ENCODE measurements at regions not wholly inside any gene's neighbourhood (a gene's known extent, or its start where the extent isn't known, plus 50 kb on each side); places are given as distances from the start of the nearest gene placed in this dataset.

DNA sequence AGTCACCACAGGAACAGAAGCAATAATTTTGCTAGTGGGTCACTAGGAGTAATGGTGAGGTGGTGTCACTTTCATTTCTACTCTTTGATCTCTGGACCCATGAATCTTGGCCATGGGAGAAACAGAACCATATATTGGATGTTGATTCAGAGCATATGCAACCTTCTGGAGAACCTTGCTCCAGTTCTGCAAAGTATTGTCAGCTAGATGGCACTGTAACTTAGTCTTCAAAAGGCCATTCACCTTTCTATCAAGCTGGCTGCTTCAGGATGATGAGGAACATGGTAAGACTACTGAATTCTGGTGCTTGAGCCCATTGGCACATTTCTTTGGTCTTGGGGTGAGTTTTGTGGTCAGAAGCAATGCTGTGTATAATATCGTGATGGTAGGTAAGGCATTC lies 129.1 kb upstream of the FBN2 start:
- DNase-seq = no peak
- no peak for ATAC-seq

DNA sequence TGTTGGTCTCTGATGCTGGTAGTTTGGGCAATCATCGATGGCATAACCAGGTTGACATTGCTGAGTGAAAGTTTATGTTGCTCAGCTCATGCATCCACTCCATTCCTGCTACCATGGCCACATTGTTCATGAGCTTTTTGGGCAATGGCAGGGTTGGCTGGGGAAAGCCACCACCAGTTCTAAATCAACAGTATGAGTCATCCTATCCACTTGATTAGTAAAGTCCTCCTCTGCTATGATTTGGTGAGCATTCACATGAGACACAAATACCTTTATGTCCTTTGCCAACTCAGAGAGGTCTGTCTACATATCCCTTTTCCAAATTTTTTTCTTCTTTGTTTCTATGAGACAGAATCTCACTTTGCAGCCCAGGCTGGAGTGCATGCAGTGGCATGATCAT lies 129.7 kb upstream of the FBN2 start:
- no peak for DNase-seq
- ATAC-seq = no peak

DNA sequence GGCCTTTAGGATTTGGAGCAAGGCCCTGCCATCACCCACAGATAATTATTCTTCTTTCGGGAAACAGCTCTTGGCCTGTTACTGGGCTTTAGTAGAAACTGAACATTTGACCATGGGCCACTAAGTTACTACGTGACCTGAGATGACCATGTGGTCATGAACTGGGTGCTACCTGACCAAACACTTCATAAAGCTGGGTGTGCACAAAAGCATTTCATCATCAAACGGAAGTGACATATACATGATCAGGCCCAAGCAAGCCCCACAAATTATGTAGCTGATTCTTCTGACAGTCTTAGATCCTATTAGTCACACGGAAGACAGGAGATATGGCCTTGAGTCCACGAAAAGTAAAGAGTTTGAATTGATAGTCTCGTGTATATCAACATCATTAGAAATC lies 130.9 kb upstream of the FBN2 start:
- ATAC-seq = no peak
- DNase-seq = no peak

DNA sequence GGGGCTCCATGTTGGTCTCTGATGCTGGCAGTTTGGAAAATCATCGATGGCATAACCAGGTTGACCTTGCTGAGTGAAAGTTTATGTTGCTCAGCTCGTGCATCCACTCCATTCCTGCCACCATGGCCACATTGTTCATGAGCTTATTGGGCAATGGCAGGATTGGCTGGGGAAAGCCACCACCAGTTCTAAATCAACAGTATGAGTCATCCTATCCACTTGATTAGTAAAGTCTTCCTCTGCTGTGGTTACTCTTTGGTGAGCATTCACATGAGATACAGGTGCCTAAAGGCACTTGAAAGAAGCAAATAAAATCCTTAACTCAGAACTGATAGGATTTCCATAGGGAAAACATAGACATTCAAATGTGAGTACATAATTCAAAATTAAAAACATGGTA lies 131.8 kb upstream of the FBN2 start:
- no peak for ATAC-seq
- DNase-seq = no peak

DNA sequence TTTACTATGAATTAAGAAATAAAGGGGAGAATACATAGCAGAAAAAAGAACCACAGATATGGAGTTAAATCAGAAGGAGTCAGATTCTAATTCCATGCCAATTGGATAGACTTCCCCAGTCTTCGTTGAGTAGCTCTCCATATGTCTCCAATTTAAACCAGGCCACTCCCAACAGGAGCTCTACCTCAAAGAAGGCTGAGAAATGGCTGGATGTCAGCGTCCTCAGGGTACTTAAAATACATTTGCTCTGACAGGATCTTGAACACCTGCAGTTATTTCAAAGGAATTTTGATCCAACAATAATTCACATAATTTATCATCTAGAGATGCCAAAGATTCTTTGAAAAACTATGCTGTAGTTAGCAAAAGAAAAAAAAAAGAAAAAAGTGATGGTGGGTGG lies 133.9 kb upstream of the FBN2 start:
- DNase-seq (no peak), ATAC-seq (no peak)

DNA sequence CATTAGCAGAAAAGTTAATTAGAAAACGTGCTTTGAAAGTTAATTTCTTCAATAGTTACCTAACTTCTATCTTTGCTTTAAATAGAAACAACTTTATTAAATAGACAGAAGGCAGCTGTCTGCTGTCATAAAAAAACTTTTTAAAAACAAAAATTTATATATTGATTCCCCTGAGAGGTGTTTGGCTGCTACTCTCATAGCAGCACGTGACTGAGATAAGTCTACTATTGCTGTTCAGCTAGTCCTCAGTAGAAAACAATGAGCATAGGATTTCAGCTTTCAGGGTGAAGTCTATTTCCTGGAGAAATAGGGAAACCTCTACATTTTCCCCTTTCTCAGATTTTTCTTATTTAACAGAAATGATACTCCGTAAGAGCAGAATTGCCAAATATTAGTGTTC lies 135.0 kb upstream of the FBN2 start:
- ATAC-seq (no peak), DNase-seq (no peak)

DNA sequence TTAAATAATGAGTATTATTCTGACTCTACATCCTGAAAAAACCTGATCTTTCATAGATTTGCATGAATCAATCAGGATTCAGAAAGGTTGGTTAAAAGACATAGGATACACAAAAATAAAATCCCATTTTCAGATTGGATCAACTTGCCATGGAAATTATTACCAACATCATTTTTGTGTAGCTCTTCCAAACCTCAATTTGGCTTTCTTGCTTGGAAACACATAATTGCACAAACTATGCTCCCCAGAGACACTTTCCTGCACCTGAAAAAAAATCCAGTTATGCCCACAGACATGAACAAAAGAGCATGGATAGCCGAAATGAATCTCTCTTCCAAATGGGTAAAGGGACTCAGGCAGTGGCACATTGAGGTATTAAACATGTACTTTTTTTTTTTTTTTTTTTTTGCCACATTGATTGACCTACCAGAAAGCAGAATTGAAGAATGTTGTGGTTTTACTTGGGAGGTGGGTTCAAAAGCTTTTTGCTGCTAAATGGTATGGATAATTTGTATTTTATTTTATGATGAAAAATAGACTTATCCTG lies 135.4 kb upstream of the FBN2 start:
- DNase-seq (no peak), ATAC-seq (no peak)

DNA sequence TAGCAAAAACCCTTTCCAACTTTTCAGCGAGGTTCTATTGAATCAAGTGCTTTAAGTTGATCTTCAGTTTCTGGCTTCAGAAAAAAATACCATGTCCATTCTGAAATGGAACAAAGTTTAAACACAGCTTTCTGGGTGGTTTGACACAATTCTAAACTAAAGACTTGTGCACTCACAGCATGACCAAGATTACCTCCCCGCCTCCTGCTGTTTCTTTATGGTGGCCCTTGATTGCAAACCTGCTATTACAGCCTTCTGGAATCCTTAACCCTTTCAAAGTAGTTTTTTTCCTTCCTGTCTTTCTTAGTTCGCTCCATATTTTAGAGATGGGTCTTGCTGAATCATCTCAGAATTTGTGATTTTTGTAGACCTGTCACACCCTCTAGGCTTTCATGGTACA lies 135.9 kb upstream of the FBN2 start:
- no peak for ATAC-seq
- no peak for DNase-seq

DNA sequence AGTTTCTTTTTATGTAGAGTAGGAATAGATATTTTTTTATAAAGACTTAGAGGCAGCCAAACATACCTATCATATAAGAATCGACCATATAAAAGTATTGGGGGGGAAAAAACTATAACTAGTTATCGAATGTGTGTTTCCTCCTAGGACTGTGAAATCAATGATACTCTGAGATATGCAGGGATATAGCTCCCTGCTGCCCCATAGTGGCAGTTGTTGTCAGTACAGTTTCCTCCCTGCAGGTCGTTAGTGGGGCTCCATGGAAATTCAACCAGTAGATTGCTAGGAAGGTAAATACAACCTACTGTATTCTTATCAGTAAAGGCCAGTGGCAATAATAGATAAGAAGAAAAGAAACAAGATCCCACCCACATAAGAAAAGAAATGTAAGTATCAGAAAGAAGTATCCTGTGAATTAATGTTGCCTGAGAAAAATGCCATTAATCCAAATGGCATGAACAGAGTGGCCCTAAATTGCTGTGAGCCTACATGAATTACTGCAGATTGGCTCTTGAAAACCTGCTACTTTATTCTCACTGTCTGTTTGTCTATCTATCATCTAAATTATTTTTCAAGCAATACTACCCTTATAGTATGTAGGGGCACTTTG lies 136.9 kb upstream of the FBN2 start:
- peak; percentile 40 for ATAC-seq
- peak; percentile 43 for DNase-seq

DNA sequence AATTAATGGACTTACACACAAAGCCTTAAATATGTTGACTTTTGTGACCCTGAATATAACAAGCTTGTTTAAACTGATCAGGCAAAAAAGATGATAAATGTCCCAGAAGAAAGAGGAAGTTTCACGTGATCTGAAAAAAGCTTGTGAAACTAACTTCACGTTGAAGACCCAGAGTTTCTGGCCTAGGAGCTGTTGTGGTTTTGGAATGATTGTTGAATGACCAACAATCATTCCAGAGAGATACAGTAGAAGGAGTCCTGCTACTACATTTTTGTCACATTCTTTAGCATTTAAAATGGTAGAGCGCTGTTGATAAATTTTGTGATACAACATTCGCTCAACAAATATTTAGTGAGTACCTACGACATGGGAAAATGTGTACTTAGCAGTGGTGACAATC lies 143.1 kb upstream of the FBN2 start:
- DNase-seq = no peak
- ATAC-seq = no peak

DNA sequence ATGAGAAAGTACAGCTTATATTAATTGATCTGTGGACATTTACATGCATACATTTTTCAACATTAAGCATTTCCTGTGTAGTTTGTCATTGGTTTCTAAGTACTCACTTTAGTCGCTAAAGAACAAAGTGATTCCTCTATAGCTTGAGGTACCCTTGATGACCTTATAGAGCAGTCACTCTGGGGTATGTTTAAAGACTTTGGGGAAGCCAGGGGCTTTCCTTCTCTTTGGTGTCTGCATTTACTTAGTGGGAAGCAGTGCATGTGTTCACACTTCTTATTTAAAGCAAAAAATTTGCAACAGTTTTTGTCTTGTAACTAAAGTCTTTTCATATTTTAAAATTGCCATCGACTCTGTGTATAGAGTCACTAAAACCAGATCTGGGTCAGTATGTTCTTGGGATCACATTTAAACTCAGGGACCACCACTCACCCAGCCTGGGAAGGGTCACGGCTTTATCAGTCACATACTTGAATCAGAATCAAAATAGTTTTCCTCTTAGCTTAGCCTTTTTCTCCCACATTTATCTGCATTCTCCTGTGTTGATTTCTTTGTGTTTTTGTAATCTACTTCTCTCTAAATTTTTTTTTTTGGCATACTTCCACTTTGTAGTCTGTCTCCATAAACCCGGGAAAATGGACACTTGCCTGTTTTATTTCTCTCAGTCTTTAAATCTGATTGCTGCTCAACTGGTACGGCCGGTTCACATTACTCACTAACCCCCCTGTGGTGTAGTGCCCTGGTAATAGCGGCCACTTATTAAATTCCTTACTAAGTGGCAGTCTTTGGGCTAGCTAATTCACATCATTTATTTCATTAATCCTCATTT lies 143.9 kb upstream of the FBN2 start:
- no peak for ATAC-seq
- no peak for DNase-seq

DNA sequence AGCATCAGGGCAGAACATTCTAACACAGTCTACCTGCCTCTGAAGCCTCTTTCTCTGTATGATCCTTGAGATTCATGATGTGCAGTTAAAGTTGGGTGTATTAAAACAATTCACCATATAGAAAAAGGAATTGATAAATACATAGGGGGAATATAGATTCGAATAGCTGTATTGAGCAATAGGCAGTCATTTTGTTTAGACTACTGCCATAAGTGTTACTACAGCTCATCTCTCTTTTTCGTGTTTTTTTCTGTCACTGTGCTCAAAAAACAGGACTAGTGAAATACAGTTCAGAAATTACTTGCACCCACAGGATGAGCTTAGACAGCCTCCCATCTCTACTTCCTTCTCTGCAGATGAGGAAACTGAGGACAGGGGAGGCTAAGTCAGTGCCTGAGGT lies 144.6 kb upstream of the FBN2 start:
- DNase-seq (no peak), ATAC-seq (no peak)

DNA sequence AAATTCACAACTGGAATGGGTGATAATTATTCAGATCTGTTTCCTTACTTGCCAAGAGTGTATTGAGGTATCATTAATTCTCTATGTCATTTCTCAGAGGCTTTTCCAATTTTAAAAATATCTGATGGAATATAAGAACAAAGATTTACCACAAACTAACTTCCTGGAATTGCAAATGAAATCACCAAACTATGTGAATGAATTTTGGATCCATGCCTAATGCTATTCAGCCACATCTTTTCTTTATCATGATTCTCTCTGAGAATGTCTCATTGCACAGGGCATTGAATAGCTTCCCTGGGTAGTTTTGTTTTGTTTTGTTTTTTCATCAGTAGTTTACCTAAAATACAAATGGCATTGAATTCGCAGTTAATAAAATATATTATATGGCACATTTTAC lies 146.9 kb upstream of the FBN2 start:
- no peak for ATAC-seq
- no peak for DNase-seq

DNA sequence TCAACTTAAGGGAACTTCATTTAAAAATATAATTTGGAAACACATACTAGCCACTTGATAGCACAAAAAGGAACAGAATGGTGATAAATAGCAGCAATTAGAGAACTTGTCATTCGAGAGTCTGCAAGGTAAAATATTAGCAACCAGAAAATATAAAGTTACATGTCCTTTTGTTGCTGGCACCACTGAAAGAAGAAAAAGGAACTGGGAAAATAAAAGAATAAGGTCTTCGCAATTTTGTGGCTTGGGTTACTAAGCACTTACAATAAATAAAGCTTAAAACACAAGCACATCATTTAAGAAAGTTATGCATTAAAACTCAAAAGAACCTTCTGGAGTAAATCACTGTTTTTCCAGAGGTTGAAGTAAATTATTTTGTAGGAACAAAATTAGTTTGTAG lies 149.9 kb upstream of the FBN2 start:
- ATAC-seq = no peak
- DNase-seq = no peak

DNA sequence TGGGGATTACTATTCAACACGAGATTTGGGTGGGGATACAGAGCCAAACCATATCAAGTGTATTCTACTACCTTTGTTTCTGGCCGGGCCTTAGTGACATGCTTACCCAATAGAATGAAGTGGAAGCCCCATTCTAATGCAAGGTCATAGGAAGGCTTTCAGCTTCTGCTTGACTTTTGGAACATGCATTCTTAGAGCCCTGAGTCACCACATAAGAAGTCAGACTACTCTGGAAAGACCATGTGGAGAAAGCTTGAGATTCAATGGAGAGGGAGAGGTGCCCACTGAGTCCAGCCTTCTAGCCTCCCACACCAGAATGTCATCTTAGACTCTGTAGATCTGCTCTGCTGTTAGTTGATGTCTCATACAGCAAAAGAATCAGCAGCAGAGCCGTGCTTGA lies 155.7 kb upstream of the FBN2 start:
- ATAC-seq (no peak), DNase-seq (no peak)

DNA sequence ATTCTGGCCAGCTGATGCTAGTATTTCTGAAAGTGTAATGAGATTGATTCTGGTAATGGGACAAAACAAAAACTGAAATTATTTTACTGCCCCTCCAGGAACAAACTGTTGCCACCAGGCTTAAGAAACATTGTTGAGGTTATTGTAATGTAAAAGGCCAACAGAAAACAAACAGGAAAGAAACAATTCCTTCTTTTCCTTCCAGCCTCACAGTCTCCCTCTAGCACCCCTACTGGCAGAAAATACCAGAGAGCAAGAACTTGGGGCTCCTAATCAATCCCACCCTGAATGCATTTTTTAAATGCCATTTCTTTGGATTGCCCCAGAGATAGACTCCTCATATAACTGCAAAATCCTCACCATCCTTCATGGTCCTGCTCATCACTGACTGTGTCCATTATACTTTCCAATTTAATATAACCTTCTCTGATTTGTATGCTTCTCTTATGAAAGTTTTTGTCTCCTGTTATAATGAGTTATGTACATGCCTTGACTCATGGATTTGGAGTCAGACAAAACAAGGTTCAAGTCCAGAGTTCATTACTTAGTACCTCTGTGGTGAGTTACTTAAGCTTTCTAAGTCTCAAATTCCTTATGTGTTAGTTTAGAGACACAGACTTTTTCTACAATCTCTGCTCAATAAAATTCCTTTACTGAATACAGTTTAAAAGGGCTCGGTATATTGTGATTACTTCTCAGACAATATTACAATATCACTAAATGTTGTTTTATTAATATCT lies 157.9 kb upstream of the FBN2 start:
- DNase-seq = no peak
- ATAC-seq = no peak

DNA sequence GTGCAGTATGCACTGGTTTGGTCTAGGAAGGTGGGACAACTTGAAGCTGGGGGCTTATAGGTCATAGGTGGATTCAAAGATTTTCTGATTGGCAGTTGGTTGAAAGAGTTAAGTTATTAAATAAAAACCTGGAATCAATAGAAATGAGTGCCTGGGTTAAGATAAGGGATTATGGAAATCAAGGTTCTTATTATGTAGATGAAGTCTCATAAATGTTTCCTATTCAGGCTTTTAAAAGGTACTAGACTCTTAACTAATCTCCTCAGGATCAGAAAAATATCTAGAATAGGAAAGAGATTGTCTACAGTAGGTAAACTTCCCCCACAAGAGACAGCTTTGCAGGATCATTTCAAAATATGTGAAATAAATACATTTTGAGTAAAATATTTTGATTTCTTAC lies 163.3 kb upstream of the FBN2 start:
- DNase-seq (no peak), ATAC-seq (no peak)

DNA sequence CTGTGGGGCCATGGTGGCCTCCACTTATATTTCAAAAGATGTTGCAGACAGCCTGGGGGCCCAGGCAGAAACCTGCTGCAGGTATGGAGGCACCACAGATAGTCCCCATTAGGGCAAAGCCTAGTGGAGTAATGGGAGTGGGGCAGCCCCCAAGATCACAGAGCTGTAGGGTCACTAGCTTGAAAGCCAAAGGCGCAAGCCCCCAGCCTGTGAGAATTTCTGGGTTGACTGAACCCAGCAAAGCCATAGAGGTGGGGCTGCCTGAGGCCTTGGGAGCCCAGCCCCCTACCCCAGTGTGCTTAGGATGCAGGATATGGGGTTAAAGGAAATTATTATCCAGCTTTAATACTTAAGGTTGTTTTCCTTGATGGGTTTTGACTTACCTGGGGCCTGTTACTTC lies 165.3 kb upstream of the FBN2 start:
- no peak for ATAC-seq
- no peak for DNase-seq

DNA sequence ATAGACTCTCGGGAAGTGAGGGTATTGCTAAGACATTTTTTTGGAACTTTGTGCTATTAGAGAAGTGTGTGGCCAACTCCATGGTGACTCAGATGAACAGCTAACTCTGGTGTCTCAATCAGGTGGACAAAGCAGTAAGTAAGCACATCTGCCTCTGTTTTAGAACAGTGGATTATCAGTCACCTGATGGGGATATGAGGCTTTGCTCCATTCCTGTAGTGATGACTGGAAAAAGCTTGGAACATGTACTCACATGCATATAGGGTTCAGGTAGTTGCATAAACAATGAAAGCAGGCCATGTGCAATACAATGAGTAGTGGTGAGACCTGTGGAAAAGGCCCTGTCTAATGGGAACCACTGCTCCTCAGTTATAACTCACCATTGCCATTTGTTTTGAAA lies 168.2 kb upstream of the FBN2 start:
- ATAC-seq (no peak), DNase-seq (no peak)

DNA sequence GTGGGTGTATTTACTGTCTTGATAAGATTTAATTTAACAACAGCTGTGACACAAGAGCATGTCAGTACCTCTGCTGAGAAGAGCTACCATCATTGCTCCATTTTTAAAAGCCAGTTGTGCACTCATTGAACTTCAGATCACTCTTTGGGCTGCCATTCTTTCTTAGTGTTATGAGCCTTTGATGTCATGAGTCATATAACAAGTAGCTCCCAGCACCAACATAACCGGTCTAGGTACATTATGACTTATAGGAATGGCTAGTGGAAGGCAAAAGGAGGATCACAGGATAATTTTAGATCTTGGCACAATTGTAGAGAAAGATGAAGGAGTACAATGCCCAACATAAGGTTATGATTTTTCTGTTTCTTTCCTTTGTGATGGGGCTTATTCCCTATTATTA lies 170.8 kb upstream of the FBN2 start:
- DNase-seq (no peak), ATAC-seq (no peak)

DNA sequence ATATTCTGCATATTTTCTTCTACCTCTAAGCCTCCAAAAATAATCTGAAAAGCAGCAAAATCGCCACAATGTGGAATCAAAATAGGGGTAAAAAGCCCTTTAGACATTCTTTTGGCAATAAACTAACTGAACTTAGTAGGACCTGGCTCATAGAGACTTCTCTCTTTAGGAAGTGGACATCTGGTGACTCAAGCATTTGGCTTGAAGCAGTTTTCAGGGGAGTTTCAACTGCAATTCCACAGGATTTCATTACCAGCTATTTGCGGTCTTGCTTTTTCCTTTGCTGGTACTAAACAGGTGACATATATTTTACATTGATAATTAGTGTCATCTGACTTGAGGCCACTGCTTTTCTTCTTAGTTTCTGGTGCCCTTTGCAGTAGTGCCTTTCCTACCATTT lies 173.2 kb upstream of the FBN2 start:
- no peak for ATAC-seq
- DNase-seq = no peak

DNA sequence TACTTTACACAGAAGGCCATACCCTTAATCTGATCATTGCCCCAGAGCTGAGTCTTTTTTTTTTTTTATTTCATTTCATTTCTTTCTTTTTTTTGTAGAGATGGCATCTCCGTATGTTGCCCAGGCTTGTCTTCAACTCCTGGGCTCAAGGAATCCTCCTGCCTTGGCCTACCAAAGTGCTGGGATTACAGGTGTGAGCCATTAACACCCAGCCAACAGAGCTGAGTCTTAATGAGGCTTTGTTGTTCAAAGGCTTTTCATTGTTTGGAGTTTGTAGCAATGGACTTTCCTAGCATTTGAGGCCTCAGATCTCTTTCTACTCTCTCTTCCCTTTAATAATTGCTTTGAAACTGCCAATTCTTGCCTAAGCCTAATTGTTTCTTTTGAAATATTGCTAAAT lies 176.5 kb upstream of the FBN2 start:
- no peak for ATAC-seq

DNA sequence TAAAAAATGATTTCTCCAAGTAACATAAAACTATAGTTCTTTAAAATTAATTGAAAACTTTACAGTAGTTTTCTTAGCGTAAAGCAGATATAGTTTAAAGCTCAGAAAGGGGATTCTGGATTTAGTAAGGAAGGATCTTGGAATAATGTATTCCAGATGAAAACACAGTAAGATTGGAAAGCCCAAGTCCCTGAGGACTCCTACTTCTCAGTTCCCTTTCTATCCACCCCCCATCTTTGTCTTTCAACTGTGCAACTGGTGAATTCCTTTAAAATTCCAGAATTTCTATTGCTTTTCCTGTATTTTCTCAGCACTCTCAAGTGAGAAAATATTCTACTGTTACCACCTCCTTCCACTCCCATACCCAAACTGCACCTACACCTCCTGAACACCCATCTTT lies 184.5 kb upstream of the FBN2 start:
- DNase-seq = no peak
- no peak for ATAC-seq

More for the DNA sequence above, 176.5 kb upstream of the FBN2 start:
- no peak for DNase-seq

Data from stimulated activated naive CD8-positive, alpha-beta T cell treated with anti-CD3 and anti-CD28 coated beads, Interleukin-15, Interleukin-2, amounts not matched to agents 100 U/mL and 50 U/mL, for 24 hours (primary cell).